ENCODE measurements at regions not wholly inside any gene's neighbourhood (a gene's known extent, or its start where the extent isn't known, plus 50 kb on each side); places are given as distances from the start of the nearest gene placed in this dataset.

DNA sequence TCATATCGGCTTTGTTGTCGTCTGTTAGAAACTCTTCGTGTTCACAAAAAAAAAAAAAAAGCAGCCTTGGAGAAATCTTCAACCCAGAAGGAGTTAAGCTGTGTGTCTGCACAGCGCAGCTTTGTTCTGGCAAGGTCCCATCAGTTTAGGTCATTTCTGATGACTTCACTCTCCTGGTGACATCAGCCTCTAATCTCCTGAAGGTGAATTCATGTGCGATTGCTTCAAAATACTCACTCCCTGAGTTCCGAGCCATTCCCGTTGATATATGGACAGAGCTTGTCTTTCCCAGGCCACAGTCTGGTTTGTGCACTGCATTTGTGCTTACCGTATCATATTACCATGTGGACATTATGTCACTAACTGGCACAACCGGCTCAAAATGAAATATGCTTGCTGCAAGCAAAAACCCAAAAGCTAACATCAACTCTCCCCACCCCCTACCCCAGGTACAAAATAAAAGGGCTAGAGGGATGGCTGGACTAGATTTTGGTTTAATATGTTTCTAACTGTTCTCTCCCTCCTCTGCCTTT lies 342.4 kb downstream of the KCNRG start:
- Histone ChIP-seq H3K36me3 (ENCODE audit: control insufficient read depth, insufficient read depth, low read length) (no peaks in the 10 kb centered on the region), H3K4me1 (ENCODE audit: control insufficient read depth, insufficient read depth, low read length, poor library complexity, severe bottlenecking) (peaks cover 3% of the 10 kb centered on the region), H3K9me3 (ENCODE audit: control insufficient read depth, low read length) (no peaks in the 10 kb centered on the region), H3K27ac (ENCODE audit: insufficient read depth, low read length, poor library complexity, severe bottlenecking) (no peak overlapping the region), H3K27me3 (replicated peaks; ENCODE audit: control insufficient read depth, insufficient read depth, low read length, poor library complexity, severe bottlenecking) (no peaks in the 10 kb centered on the region), H3K4me3 (ENCODE audit: insufficient read depth, low read depth, low read length, poor library complexity, severe bottlenecking) (no peak overlapping the region)
- DNase-seq: no peak

DNA sequence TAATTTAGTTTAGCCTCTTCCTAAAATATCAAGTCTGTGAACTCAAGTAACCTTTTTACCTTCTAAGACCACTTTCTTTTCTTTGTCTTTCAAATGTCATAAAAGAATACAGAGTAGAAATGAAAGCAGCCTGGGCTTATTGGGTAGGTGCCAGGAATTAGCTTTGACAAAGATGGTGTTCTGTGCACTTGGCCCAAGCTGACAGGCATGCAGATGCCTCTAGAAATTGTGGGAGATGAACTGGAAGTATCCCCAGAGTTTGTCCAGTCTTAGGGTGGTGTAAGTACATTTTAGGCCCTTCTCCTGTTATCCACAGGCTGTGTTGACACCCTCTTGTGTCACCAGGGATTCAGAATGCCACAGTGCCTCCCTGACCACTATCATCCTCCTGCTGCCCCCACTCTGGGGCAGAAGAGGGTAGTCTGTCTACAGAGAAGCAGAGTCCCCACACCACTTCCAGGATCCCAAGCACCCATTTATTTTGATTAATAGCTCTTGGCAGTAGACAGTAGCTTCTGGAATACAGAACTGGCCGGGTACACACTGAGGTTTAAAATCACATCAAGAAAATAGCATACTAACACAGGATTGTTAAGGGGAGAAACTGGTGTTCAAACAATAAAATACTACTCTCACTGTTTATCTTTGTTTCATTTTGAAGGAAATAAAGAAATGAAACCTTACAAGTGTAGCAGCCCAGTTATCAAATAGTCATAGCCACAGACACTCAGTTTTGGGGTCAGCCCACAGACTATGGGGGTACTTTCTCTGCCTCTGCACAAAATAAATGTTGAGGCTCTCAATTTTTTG lies 343.2 kb downstream of the KCNRG start:
- no peaks in the 10 kb centered on the region for H3K9me3 ChIP-seq (ENCODE audit: control insufficient read depth, low read length)
- DNase-seq: no peak
- H3K4me3 ChIP-seq (ENCODE audit: insufficient read depth, low read depth, low read length, poor library complexity, severe bottlenecking): no peak overlapping the region
- no peaks in the 10 kb centered on the region for H3K36me3 ChIP-seq (ENCODE audit: control insufficient read depth, insufficient read depth, low read length)
- H3K4me1 ChIP-seq (ENCODE audit: control insufficient read depth, insufficient read depth, low read length, poor library complexity, severe bottlenecking): peaks cover 3% of the 10 kb centered on the region
- no peaks in the 10 kb centered on the region for H3K27me3 ChIP-seq (replicated peaks; ENCODE audit: control insufficient read depth, insufficient read depth, low read length, poor library complexity, severe bottlenecking)
- no peak overlapping the region for H3K27ac ChIP-seq (ENCODE audit: insufficient read depth, low read length, poor library complexity, severe bottlenecking)

DNA sequence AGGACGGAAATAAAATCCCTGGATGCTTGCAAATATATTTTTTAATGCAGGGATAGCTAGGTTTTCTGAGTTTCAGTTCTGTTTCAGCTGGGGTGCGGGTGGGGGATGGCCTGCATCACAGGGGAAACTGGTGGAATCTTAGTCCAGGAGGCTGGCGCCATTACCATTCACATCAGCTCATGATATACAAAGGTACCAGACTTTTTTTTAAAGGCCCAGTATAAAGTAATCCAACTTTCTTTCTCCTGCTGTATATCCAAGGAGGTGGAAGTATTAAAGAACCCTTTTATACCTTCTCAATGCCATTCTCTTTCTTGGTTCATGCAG lies 343.8 kb downstream of the KCNRG start:
- no peak overlapping the region for H3K27ac ChIP-seq (ENCODE audit: insufficient read depth, low read length, poor library complexity, severe bottlenecking)

DNA sequence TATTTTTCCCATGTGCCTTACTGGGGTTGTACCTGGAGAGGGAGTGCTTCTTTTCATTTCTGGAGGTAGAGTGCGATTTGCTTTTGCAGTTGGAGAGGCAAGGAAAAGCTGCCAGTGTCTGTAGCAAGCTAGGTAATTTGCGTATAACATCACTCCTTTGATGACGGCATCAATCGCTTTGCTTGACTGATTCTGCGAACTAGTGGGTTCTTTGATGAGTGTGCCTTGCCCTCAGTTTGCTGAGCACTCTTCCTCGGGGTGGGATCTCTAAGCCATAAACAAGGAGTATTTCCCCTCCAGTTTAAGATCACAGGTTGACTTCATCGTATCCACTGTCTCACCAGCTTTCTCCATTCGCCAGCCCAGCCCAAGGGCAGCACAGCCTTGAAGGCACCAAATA lies 344.5 kb downstream of the KCNRG start:
- no peak overlapping the region for H3K27ac ChIP-seq (ENCODE audit: insufficient read depth, low read length, poor library complexity, severe bottlenecking)
- DNase-seq: no peak
- no peaks in the 10 kb centered on the region for H3K36me3 ChIP-seq (ENCODE audit: control insufficient read depth, insufficient read depth, low read length)
- H3K4me3 ChIP-seq (ENCODE audit: insufficient read depth, low read depth, low read length, poor library complexity, severe bottlenecking): no peak overlapping the region
- no peaks in the 10 kb centered on the region for H3K9me3 ChIP-seq (ENCODE audit: control insufficient read depth, low read length)
- H3K27me3 ChIP-seq (replicated peaks; ENCODE audit: control insufficient read depth, insufficient read depth, low read length, poor library complexity, severe bottlenecking): no peaks in the 10 kb centered on the region
- H3K4me1 ChIP-seq (ENCODE audit: control insufficient read depth, insufficient read depth, low read length, poor library complexity, severe bottlenecking): peaks cover 3% of the 10 kb centered on the region

More for the DNA sequence above, 343.8 kb downstream of the KCNRG start:
- H3K4me3 ChIP-seq (ENCODE audit: insufficient read depth, low read depth, low read length, poor library complexity, severe bottlenecking): no peak overlapping the region
- no peaks in the 10 kb centered on the region for H3K9me3 ChIP-seq (ENCODE audit: control insufficient read depth, low read length)
- H3K36me3 ChIP-seq (ENCODE audit: control insufficient read depth, insufficient read depth, low read length): no peaks in the 10 kb centered on the region
- no peak for DNase-seq
- peaks cover 3% of the 10 kb centered on the region for H3K4me1 ChIP-seq (ENCODE audit: control insufficient read depth, insufficient read depth, low read length, poor library complexity, severe bottlenecking)
- H3K27me3 ChIP-seq (replicated peaks; ENCODE audit: control insufficient read depth, insufficient read depth, low read length, poor library complexity, severe bottlenecking): no peaks in the 10 kb centered on the region

DNA sequence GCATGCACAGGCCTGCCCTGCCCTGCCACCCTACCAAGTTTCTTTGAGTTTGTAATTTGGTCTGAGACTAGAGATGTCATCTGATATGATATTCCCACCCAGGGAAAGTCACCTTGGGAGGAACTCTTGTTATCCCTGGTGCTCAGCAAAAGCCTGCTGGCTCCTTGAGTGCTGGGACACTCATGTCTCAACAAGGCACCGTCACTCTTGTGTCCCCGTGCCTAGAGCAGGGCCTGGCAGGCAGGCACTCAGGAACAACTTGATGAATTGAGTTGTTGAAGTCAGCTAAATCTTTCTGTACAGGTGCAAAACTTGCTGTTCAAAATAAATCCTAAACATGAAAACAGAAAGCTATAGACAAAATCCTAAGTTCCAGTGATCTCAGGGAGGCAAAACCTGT lies 345.4 kb downstream of the KCNRG start:
- peaks cover 10% of the 10 kb centered on the region for H3K4me1 ChIP-seq (ENCODE audit: control insufficient read depth, insufficient read depth, low read length, poor library complexity, severe bottlenecking)
- no peak overlapping the region for H3K4me3 ChIP-seq (ENCODE audit: insufficient read depth, low read depth, low read length, poor library complexity, severe bottlenecking)
- H3K36me3 ChIP-seq (ENCODE audit: control insufficient read depth, insufficient read depth, low read length): no peaks in the 10 kb centered on the region
- DNase-seq: no peak
- H3K27me3 ChIP-seq (replicated peaks; ENCODE audit: control insufficient read depth, insufficient read depth, low read length, poor library complexity, severe bottlenecking): no peaks in the 10 kb centered on the region
- H3K9me3 ChIP-seq (ENCODE audit: control insufficient read depth, low read length): no peaks in the 10 kb centered on the region
- H3K27ac ChIP-seq (ENCODE audit: insufficient read depth, low read length, poor library complexity, severe bottlenecking): no peak overlapping the region

DNA sequence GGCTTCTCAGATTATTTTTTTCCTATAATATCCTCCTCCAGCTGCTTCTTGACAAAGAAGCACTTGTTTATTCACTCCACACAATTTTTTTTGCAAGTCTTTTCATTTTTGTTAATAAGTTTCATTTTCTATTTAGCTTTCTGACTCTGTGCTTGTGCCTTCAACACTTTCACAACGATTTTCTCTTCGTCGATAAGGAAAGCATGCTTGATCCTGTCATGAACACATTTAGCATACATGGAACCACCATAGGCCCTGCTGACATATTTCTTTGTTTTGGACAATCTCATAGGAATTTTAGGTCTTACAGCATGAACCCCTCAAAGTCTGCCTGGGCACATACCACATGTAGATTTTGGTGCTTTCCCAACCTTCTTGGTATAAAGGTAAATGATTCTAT lies 346.0 kb downstream of the KCNRG start:
- no peak overlapping the region for H3K27ac ChIP-seq (ENCODE audit: insufficient read depth, low read length, poor library complexity, severe bottlenecking)
- no peaks in the 10 kb centered on the region for H3K9me3 ChIP-seq (ENCODE audit: control insufficient read depth, low read length)
- no peak overlapping the region for H3K4me3 ChIP-seq (ENCODE audit: insufficient read depth, low read depth, low read length, poor library complexity, severe bottlenecking)
- H3K4me1 ChIP-seq (ENCODE audit: control insufficient read depth, insufficient read depth, low read length, poor library complexity, severe bottlenecking): peaks cover 11% of the 10 kb centered on the region
- no peaks in the 10 kb centered on the region for H3K36me3 ChIP-seq (ENCODE audit: control insufficient read depth, insufficient read depth, low read length)
- DNase-seq: no peak
- no peaks in the 10 kb centered on the region for H3K27me3 ChIP-seq (replicated peaks; ENCODE audit: control insufficient read depth, insufficient read depth, low read length, poor library complexity, severe bottlenecking)

DNA sequence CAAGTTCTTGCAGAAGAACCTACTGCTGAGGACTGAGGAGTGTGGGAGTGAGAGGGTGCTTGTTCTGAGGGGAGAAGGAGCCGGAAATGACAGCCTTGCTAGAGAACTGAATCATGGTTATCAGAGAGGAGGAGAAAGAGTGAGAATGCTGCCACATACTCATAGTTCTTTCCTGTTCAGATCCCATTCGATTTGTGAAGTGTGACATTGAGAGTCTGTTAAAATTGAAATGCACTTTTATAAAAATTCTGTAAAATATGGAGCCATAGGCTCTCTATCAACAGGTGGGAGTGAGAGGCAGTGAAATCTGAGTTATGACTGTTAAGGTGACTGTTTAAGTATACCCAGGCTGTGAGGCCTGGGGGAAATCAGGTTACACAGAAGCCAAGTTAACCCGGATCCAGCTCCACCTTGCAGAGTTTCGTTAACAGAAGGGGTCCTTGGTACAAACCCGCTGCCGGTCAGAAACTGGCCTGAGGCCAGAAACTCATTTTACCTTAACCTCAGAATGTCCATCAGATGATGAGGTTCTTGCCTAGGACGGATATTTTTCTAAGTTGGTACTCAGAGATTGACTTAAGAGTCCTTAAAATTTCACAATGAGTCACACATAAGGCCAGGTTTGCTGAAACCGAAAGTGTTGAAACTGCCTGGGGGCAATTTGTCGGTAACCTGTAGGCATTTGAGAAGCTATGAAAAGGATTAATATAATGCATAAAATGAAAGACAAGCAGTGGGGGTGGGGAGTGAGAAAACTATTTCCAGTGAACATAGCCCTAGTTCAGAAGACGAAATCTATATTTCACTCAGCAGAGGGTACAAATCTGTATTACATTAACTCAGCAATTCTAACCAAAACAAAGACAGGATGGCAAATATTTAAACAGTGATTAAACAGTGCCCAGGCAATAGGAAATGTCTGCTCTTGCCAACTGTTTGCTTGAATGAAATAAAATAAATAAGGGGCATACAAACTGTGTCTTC lies 350.5 kb downstream of the KCNRG start:
- H3K27ac ChIP-seq (ENCODE audit: insufficient read depth, low read length, poor library complexity, severe bottlenecking): peak overlapping the region; percentile 63
- peak in 2 of 3 donors; percentile 7 to 14 for DNase-seq
- H3K4me3 ChIP-seq (ENCODE audit: insufficient read depth, low read depth, low read length, poor library complexity, severe bottlenecking): peak overlapping the region; percentile 48
- no peaks in the 10 kb centered on the region for H3K36me3 ChIP-seq (ENCODE audit: control insufficient read depth, insufficient read depth, low read length)
- H3K4me1 ChIP-seq (ENCODE audit: control insufficient read depth, insufficient read depth, low read length, poor library complexity, severe bottlenecking): peaks cover 17% of the 10 kb centered on the region
- H3K27me3 ChIP-seq (replicated peaks; ENCODE audit: control insufficient read depth, insufficient read depth, low read length, poor library complexity, severe bottlenecking): no peaks in the 10 kb centered on the region
- no peaks in the 10 kb centered on the region for H3K9me3 ChIP-seq (ENCODE audit: control insufficient read depth, low read length)

DNA sequence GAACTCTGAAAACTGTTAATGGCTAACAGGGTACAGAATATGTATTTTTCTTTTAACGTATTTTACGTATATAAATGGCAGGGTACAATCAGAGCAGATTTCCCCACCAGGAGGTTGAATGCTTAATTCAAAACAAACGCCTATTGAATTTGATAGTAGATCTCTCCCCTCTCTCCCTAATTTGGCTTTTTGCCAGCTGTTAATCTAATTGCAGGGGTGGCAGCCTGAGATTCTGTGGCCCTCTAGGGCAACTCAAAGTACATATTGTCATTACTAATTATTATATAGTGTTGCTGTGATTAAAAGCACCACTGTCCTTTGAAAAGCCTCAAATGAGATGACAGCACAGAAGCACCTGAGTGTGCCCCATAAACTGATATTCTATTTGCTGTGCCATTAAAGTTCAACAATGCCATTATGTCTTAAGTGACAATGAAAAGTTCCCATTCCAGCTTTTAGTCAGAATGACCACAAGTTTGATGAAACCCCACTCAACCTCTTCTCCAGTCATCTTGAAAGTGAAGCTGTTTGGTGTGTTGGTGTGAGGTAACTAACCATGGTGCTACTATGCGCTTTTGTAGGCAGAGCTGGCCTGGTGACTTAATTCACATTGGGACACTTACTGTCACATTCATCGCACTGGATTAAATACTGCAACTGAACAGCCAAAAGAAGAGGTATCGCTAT lies 351.4 kb downstream of the KCNRG start:
- Histone ChIP-seq H3K27ac (ENCODE audit: insufficient read depth, low read length, poor library complexity, severe bottlenecking) (peak overlapping the region; percentile 63), H3K4me1 (ENCODE audit: control insufficient read depth, insufficient read depth, low read length, poor library complexity, severe bottlenecking) (peaks cover 17% of the 10 kb centered on the region), H3K9me3 (ENCODE audit: control insufficient read depth, low read length) (no peaks in the 10 kb centered on the region), H3K36me3 (ENCODE audit: control insufficient read depth, insufficient read depth, low read length) (no peaks in the 10 kb centered on the region), H3K4me3 (ENCODE audit: insufficient read depth, low read depth, low read length, poor library complexity, severe bottlenecking) (peak overlapping the region; percentile 48), H3K27me3 (replicated peaks; ENCODE audit: control insufficient read depth, insufficient read depth, low read length, poor library complexity, severe bottlenecking) (no peaks in the 10 kb centered on the region)
- no peak for DNase-seq

DNA sequence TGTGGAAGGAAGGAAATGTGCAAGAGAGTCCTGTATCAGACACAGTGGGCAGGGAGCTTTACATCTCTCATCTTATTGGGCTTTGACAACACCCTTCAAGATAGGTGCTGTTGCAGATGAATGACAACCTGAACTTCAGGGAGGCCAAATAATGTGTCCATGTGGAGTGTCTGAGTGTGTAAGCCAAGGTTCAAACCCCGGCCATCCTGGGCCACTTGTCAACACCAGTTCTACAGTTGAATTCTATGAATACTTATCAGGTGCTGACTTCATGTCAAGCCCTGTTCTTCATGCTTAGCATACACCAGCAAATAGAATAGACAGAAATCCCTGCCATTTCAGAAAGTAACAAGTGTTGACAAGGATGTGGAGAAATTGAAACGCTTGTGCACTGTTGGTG lies 354.4 kb downstream of the KCNRG start:
- Histone ChIP-seq H3K27ac (ENCODE audit: insufficient read depth, low read length, poor library complexity, severe bottlenecking) (no peak overlapping the region), H3K27me3 (replicated peaks; ENCODE audit: control insufficient read depth, insufficient read depth, low read length, poor library complexity, severe bottlenecking) (no peaks in the 10 kb centered on the region), H3K4me3 (ENCODE audit: insufficient read depth, low read depth, low read length, poor library complexity, severe bottlenecking) (no peak overlapping the region), H3K9me3 (ENCODE audit: control insufficient read depth, low read length) (no peaks in the 10 kb centered on the region), H3K4me1 (ENCODE audit: control insufficient read depth, insufficient read depth, low read length, poor library complexity, severe bottlenecking) (peaks cover 17% of the 10 kb centered on the region), H3K36me3 (ENCODE audit: control insufficient read depth, insufficient read depth, low read length) (no peaks in the 10 kb centered on the region)
- no peak for DNase-seq

Measured in effector memory CD4-positive, alpha-beta T cell (primary cell).